GM12874 (cell line): ENCODE measurements at regions not wholly inside any gene's neighbourhood (a gene's known extent, or its start where the extent isn't known, plus 50 kb on each side); places are given as distances from the start of the nearest gene placed in this dataset.

Experiments used
- TF ChIP-seq, protein P1 (sequence below): IDR thresholded peaks from 2 replicates; pipeline ENCODE4 v1.5.1; 2011; ENCODE audit warnings: low read depth, mild to moderate bottlenecking, control low read depth, low read length, moderate library complexity; ENCODE audit not compliant: insufficient read depth

DNA sequence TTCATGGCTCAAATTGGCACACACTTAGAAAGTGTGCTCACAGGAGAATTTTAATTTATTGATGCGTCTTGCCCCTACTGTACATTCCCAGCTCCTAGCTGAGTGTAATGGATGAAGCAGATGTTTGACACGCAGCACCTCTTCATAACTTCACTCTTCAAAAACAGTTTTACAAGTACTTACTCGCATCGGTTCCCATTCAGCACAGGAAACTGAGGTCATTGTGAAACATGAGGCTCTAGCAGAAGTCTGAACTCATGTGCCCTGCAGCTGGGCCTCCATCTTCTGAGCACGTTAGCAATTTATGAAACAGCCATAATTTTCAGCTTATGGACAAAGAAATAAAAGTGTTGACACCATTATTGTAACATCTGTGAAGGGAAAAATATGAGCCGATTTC, 558.9 kb upstream of the MGMT start:
- TF ChIP-seq, protein P1, sequence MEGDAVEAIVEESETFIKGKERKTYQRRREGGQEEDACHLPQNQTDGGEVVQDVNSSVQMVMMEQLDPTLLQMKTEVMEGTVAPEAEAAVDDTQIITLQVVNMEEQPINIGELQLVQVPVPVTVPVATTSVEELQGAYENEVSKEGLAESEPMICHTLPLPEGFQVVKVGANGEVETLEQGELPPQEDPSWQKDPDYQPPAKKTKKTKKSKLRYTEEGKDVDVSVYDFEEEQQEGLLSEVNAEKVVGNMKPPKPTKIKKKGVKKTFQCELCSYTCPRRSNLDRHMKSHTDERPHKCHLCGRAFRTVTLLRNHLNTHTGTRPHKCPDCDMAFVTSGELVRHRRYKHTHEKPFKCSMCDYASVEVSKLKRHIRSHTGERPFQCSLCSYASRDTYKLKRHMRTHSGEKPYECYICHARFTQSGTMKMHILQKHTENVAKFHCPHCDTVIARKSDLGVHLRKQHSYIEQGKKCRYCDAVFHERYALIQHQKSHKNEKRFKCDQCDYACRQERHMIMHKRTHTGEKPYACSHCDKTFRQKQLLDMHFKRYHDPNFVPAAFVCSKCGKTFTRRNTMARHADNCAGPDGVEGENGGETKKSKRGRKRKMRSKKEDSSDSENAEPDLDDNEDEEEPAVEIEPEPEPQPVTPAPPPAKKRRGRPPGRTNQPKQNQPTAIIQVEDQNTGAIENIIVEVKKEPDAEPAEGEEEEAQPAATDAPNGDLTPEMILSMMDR = no peak

DNA sequence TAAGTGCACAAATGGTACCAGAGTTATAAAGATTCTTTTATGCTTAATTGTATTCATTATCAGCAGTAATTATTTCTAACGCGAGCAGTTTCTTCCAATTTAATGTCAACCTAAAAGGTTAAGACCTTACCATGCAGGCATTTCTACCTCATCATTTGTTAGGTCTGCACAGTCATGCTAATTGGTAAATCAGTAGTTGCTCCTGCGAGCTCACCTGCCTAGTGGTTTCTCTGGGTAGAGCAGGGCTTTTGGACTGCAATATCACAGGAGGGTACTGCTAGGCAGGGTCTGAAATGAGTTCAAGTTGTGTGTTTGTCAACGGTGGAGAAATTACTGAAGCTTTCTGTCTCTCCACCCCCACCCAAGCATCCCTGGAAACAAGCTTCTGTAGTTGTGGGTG, 558.5 kb upstream of the MGMT start:
- TF ChIP-seq, protein P1 = no peak

DNA sequence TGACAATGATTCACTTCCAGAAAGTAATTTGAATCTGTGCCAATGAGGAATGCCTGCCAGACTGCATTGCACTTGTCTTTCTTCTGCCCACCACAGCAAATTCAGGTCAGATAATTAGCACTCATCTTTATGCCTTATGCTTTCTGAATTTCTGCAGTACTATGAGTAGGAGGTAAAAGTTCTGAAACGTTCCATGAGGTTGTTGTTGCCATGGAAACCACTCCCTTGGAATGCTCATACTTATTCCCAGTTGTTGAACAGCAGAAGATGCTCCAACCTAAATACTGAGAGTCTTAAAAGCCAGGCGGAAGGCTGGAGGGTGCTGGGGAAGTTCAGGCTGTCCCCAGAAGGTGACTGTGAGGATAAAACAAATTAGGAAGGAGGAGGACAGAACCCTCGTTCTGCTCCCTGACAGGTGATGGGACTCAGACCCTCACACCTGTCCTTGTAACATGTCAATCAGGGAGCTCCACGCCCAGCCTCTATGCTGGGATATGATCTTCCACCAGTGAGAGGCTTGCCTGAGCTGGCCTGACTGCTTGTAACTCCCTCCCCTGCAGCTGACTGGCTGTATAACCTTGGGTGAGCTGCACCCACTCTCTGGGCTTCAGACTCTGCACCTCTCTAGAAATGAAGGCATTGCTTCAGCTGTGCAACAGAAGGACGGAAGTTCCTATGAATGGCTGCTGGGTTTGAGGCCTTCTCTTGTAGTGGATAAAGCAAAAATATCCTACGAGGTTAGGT, 554.3 kb upstream of the MGMT start:
- TF ChIP-seq, protein P1 = no peak

DNA sequence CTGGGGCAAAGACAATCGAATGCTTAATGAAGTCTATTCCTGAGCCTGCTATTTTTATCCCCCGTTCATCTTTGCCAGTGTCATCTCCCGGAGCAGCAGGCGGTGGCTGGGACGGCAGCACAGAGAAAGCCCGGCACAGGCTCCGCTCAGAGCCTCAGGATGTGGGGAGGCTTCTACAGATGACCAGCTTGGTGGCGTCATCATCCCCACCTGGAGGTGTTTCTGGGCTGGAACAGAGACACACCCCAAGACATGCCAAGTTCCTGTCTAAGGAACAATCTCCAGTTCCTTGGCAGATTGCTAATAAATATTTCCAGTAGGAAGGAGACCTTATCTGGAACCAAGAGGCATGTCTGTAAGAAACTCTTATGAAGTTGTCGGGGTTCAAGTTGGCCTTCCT, 552.4 kb upstream of the MGMT start:
- TF ChIP-seq, protein P1 = no peak

DNA sequence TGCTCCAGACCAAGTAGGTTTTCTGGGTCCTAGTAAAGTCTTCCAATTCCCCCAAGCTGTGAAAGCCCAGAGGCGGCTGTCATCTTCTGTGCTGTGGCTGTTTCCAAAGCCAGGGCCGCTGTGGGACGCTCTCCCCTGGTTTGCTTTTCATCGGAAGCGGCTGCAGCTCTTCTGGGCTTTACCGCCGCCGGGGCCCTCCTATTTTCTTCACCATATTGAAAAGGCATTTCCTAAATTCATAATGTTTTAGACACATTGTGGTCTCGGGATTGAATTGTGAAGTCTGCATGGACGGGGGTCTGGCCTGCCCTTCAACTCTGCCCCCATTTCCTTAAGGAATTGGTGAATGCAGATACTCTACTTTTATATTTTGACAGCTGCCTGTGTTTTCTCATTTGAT, 551.4 kb upstream of the MGMT start:
- TF ChIP-seq, protein P1 = no peak

DNA sequence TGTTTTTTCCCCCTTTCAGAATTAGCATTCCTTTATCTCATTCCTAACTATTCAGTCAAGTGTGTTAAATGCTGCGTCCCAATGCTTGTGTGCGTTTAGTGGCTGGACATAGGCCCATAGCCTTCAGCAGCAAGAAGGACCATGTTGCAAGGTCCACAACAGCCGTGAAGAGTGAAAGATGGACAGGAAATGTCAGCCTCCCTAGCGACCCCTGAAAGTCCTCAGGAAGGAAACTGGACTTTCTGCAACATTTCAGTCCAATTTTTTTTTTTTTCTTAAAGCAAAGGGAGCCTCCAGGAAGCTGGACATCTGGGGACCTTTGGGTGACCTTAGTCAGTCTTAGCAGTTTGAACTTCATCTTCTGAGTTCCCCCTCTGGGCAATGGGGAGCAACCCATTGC, 550.7 kb upstream of the MGMT start:
- TF ChIP-seq, protein P1 = no peak

DNA sequence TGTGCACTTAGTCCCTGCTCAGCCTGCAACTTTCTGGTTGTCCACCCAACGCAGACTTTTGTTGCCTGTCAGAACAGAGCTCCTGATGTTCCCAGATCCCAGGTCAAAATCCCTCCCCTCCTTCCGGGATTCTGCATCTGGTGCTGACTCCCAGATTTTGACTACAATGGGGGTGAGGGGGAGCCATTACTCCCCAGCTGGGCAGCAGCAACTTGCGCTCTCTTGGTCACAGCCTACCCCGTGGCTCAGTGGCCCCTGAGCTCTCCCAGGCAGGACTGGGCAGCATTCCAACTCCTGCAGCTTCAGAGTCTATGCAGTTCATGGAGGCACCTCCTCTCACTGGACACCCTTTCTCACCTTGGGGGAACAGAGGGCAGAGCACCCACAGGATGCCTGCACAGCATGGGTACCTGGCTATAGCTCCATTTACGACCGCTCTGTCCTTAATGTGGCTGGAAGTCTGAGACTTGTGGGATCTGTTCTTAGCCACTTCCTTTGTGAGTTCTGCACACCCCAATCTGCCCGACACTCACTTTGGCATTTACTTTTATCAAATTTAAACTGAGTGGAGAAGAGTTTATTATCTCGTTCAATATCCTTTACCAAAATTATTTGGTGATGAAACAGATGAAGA, 545.5 kb upstream of the MGMT start:
- TF ChIP-seq, protein P1 = no peak
